ENCODE measurements at regions not wholly inside any gene's neighbourhood (a gene's known extent, or its start where the extent isn't known, plus 50 kb on each side); places are given as distances from the start of the nearest gene placed in this dataset.

- H3K4me1 ChIP-seq, result no peaks in the 10 kb centered on the region
- no peak overlapping the region for H3K4me3 ChIP-seq
- H3K9me3 ChIP-seq, result no peaks in the 10 kb centered on the region
- H3K27me3 ChIP-seq, result no peaks in the 10 kb centered on the region
- H3K27ac ChIP-seq, result no peak overlapping the region
- WGBS, 2 donors, result 85 to 88% methylated on average over 3 of the region's 3 CpGs
- TF ChIP-seq POLR2A (IDR thresholded peaks at IDR 0.05) (no peak), EP300 (IDR thresholded peaks at IDR 0.05) (no peak), CTCF (IDR thresholded peaks at IDR 0.05) (no peak)
- no peaks in the 10 kb centered on the region for H3K36me3 ChIP-seq
- no peak for DNase-seq (ENCODE audit: low spot score in 2 of 2)
Measured at GRCh38 chr2:34005901-34006300, 406.8 kb upstream of the FAM98A start.

- H3K4me3 ChIP-seq, result no peak overlapping the region
- H3K27ac ChIP-seq, result no peak overlapping the region
- no peaks in the 10 kb centered on the region for H3K4me1 ChIP-seq
- TF ChIP-seq POLR2A (IDR thresholded peaks at IDR 0.05), result no peak
- no peak for TF ChIP-seq EP300 (IDR thresholded peaks at IDR 0.05)
- no peak for TF ChIP-seq CTCF (IDR thresholded peaks at IDR 0.05)
- H3K36me3 ChIP-seq, result no peaks in the 10 kb centered on the region
- no peaks in the 10 kb centered on the region for H3K27me3 ChIP-seq
- 54 to 68% methylated on average over 6 of the region's 6 CpGs for WGBS, 2 donors
- H3K9me3 ChIP-seq, result no peaks in the 10 kb centered on the region
- DNase-seq (ENCODE audit: low spot score in 2 of 2), result no peak
Measured at GRCh38 chr2:34004936-34005335, 405.8 kb upstream of the FAM98A start.

GRCh38 chr2:34003795-34004194 lies 404.7 kb upstream of the FAM98A start:
- no peak for DNase-seq (ENCODE audit: low spot score in 2 of 2)
- no peaks in the 10 kb centered on the region for H3K4me1 ChIP-seq
- H3K9me3 ChIP-seq, result no peaks in the 10 kb centered on the region
- H3K27me3 ChIP-seq, result no peaks in the 10 kb centered on the region
- WGBS, 2 donors, result 68 to 71% methylated on average over 4 of the region's 4 CpGs
- TF ChIP-seq POLR2A (IDR thresholded peaks at IDR 0.05), result no peak
- TF ChIP-seq EP300 (IDR thresholded peaks at IDR 0.05), result no peak
- TF ChIP-seq CTCF (IDR thresholded peaks at IDR 0.05), result no peak
- H3K27ac ChIP-seq, result no peak overlapping the region
- H3K36me3 ChIP-seq, result no peaks in the 10 kb centered on the region
- no peak overlapping the region for H3K4me3 ChIP-seq

- 79 to 83% methylated on average over 2 of the region's 2 CpGs for WGBS, 2 donors
- Histone ChIP-seq H3K4me3 (no peak overlapping the region), H3K27ac (no peak overlapping the region), H3K36me3 (no peaks in the 10 kb centered on the region), H3K9me3 (peaks cover 0 to 16% (median 3%) of the 10 kb centered on the region in 4 donors), H3K27me3 (no peaks in the 10 kb centered on the region), H3K4me1 (no peaks in the 10 kb centered on the region)
- no peak for TF ChIP-seq POLR2A (IDR thresholded peaks at IDR 0.05)
- TF ChIP-seq EP300 (IDR thresholded peaks at IDR 0.05), result no peak
- TF ChIP-seq CTCF (IDR thresholded peaks at IDR 0.05), result no peak
- DNase-seq (ENCODE audit: low spot score in 2 of 2), result no peak
Measured at GRCh38 chr2:34001557-34001956, 402.5 kb upstream of the FAM98A start.

- DNase-seq (ENCODE audit: low spot score in 2 of 2), result no peak
- TF ChIP-seq EP300 (IDR thresholded peaks at IDR 0.05) (no peak), POLR2A (IDR thresholded peaks at IDR 0.05) (no peak), CTCF (IDR thresholded peaks at IDR 0.05) (no peak)
- no peak overlapping the region for H3K4me3 ChIP-seq
- H3K36me3 ChIP-seq, result no peaks in the 10 kb centered on the region
- no peaks in the 10 kb centered on the region for H3K27me3 ChIP-seq
- no peak overlapping the region for H3K27ac ChIP-seq
- no peaks in the 10 kb centered on the region for H3K4me1 ChIP-seq
- WGBS, 2 donors, result 56 to 58% methylated on average over 2 of the region's 2 CpGs
- H3K9me3 ChIP-seq, result no peaks in the 10 kb centered on the region
Measured at GRCh38 chr2:33984131-33984530, 385.0 kb upstream of the FAM98A start.

Measured in tibial nerve (tissue), 4 donors.